HG03432 (cell line): ENCODE measurements at regions not wholly inside any gene's neighbourhood (a gene's known extent, or its start where the extent isn't known, plus 50 kb on each side); places are given as distances from the start of the nearest gene placed in this dataset.

Experiments
- ATAC-seq: cut with Tn5 transposase; IDR thresholded peaks from one replicate; pipeline ENCODE4 v1.9.1; 2021; ENCODE audit warnings: mild to moderate bottlenecking, moderate library complexity; ENCODE audit not compliant: unreplicated experiment

DNA sequence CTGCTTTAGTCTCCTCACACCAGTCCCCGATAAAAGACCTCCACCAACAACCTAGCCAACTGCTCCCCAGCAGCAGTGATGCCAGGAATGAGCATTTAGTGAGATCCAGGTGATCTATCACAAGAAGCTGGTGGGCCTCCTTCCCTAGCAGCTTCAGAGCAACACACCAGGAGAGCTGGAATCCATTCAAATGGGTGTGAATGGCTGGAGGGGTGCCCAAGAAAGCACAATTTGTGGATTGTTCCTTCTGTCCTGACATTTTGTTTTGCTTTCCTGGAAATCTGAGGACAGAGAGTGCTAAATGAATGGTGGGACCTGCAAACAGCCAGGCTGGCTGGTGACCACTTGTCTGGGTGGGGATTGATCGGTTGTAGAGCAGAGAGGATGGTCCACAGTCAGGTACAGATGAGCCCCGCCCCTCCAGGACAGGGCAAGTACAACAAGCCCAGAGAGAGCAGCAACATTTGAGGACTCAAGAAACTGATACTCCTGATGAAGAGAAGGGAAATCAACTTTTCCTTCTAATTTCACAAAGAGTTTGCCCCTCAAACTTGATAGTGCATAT is 316.8 kb downstream of the VPS13C start:
- no peak for ATAC-seq

DNA sequence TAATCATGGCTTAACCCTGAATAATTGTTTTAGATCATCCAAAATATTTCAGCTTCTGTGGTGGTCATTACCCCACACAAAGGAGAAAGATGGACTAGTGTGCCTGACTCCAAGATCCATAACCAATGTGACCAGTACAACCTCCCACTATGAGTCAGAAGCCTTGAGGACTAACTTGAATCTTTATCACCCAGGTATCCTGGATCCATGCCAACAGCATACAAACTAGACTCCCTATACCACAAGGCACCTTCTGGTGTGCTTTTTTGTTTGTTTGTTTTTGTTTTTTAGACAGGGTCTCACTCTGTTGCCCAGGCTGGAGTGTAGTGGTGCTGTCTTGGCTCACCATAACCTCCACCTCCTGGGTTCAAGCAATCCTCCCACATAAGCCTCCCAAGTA is 317.7 kb downstream of the VPS13C start:
- ATAC-seq: no peak

DNA sequence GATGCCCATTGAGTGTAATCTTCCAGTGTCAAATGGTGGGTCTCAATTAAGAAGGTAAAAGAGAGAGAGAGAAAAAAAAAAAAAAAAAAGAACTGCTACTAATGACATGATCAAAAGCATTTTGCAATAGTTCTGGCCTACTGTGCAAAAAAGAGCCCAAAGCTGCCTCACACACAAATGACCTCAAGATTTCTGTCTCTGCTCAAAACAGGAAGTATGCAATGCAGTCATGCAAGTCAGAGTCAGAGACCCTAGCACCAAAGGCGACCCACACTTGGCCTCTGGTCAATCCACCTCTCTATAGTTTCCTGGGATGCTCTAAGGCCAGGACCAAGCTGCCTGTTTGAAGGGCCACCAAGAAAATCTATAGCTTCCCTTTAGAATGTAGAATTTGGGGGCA is 323.5 kb downstream of the VPS13C start:
- ATAC-seq: no peak

DNA sequence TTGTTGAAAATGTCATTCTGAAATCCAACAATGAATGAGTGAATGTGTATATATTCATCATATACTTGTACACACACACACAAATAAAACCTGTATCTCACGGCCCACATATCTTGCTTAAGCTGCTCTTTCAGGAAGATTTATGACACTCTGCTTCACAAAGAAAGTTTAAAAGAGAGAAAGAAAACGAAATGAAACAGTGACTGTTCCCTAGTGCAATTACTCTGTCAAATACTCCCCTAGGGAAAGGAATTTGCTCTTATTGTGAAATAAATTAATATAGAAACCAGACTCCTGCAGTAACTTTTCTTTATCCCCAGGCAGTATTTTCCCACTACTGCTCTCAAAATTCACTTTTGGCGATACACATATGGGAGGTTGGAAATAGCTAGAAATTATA is 329.1 kb downstream of the VPS13C start:
- ATAC-seq: no peak

DNA sequence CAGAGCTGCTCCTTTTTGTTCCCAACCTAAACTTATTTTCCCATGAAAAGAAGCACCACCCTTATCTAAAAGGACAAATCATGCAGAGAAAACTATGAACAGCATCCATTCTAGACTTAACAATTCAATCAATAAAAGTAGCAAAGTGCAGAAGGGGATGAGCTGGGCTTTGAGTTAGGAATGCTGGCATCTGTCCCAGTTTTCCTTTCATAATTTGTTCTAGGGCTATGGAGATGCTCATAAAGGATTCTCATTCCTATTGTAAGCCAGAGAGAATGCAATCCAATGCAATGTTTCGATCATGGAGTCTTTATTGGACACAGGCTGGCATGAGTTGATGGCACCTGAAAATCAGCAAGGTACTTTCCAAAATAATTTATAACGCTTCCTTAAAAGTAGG is 330.6 kb downstream of the VPS13C start:
- no peak for ATAC-seq

DNA sequence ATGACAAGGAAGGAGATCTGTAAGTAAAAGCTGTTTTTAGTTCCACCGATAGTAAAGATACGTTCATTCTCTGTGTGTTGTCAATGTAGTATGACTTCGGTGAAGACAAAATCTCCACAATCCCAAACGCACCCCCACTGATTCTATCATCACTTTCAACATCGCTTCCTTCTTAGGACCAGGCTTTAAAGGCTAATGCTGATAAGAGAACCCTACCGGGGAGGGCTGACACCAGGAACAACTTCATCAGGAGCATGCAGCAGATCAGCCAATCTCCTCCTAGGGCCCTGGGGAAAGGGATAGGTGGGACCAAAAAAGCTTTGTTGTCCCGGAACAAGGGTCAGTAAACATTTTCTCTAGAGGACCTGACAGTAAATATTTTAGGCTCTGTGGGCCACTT is 334.1 kb downstream of the VPS13C start:
- ATAC-seq: no peak

DNA sequence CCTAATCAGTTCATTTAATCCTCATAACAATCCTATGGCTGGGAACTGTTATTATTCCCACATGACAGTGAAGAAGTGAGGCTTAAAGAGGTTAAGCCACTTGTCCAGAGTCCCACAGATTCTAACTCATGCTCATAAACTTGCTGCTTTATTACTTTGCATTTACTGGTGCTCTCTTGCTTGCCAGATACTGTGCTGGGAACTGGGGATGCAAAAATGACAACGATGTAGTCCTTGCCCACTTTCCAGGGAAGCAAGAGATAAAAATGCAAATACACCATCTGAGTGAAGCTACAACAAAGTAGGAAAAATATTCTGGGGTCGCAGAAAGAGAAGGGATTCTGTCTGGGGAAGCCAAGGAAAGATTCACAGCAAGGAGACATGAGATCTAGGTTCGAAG is 335.0 kb downstream of the VPS13C start:
- ATAC-seq: no peak

DNA sequence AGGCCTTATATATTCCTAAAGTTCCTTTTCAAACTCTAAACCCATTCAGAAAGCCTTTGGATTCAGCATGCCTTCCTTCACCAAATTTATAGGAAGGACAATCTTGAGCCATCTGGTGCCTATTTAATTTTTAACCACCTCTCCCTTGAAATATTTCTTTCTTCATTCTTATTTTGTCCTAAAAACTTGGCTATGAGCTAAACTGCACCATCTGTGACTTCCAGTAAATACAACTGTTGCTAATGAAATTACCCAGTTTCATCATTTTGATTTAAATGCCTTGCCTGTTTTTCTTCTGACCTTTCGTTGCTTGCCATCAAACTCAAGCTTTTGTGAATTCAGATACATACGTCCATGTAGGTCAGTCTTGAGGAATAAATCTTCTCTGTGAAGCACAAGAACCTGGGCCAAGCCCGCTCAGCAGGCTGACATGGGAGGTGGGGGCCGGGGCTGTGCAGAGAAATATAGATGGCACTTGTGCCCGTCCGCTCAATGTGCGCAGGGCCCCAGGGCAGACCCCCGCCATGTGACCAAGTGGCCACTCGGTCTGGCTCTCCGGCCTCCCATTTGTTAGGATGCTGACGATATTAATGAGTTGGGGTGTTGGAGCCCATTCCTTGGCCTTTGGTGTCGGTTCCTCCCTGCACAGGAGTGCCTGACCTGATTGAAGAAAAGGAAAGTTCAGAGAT is 335.9 kb downstream of the VPS13C start:
- ATAC-seq: no peak

DNA sequence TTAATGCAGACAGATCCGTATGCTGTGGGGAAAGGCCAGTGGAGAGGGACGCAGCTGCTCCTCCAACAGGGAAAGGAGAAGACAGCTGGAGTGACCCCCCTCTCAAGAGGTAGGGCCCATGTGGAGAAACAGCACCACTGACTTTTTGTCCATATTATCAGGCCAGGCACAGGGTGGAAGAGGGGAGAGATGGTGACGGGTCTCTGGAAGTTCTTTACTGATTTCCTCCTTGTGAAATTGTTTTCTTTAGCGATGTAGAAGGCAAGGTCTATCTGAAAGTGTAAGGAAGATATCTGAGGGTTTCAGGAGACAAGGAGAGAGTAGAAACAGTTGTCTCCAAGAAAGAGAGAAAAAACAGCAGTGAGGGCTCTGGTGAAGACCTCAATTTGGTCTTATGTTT is 338.8 kb downstream of the VPS13C start:
- ATAC-seq: no peak

DNA sequence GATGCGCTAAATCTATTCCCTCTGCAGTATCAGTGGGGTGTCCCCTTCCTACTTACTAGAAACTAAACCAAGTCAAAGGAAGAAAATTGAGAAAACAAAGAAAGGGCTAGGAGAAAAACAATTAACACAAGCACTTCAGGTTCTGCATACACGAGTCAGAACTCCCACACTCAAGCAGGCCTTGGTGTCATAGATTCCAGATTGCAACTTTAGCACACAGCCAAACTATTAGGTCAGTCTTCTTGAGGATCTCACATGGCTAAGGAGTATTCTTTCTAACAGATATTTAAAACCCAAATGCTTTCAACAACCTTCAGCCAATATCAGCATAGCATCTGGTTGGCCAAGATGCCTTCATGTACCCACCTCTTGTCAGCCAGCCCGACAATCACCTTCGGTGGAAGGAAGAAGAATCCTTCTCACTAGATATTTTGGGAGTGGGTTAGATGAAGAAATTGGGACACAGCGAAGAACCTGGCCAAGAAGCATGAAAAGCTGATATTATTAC is 340.0 kb downstream of the VPS13C start:
- no peak for ATAC-seq

DNA sequence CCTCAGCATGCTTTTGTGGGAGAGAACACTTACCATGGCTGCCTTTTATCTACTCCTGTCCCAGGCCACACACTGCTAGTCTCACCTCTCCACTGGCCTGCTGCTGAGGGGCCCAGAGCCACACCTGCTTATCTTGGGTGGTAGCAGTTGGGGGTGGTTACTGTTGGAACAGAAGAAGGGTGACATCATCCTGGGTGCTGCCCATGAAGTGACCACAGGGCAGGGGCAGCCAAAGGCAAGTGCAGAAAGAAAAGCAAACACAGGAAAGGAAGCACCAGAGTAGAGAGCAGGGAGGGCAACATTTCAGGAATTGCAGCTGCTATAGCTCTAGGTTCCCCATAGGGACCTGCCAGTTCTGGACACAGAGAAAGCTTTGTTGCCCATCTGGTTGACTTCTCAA is 345.2 kb downstream of the VPS13C start:
- no peak for ATAC-seq

DNA sequence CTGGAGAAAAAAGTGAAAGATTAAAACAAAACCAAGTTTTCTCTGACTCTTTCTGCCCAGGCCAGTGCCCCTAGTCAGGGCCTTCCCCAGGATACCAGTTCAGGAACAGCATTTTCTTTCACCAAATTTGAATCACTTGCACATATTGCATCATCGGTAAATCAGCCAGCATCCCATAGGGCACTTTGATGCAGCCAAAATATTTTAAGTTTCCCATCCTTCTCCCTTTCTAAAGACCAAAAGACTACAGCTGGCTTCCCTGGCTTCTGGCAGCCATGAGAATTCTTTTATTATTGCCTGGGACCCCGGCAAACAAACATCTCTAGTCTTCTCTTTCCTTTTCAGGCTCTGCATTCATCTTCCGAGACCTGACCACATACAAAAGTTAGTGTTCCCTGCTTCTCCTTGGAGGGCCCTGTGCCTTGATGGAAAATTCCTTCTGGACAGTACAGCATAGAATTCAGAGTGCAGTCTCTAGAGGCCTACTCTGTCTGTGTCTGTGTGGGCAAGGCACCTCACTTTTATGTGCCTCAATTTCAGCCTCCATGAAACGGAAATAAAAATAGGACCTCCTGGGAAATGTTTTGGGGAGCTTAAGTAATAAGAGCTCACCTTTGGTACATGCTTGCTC is 348.0 kb downstream of the VPS13C start:
- ATAC-seq: no peak

DNA sequence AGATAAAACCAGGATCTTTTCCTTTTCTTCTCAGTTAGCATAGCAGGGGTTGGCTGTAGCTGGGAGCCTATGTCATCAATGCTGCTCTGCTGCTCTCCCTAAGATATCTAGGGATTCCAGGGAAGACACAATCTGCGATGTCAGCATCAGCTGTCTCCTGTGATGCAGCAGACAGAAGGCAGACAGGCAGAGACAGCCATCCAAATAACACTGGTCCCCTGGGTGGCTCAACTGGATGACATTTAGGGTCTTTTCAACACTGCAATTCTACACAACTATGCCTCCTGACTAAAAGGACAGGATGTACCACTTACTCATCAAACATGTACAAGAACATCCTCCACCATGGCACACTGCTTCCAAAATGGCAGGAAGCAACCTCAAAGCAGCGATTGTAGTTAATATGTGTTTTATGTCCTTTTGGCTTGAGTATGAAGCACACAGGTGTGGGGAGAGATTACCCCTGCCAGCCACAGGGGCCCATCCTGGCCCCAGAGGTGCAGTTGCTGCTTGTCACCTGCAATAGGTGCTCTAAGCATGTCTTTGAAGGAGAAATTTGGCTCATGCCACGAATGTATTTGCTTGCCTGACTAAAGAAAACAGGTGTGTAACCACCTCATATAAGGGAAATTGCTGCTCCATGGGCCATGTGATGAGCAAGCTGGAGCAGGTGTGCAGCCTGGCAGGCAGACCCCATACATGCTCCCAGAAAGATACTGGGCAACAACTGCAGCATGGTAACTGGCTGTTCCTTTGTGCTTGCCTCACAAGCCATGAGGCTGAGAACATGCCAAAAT is 357.8 kb downstream of the VPS13C start:
- ATAC-seq: no peak

DNA sequence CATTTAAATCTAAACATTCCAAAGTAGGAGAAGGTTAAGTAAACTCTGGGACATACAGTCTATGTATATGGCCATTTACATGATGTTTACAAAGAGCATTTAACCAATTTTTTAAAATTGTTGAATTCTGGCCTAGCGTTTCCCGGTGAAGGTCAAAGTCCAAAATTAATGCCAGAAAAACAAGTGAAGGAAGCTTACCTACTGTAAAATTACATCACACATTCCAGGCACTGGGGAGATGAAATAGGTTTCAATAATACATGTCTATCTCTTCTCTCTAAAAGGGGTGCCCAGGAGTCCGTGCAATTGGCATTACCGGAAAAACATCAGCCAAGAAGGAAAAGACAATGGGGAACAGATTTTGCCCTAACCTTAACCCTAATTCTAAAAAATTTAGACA is 358.8 kb downstream of the VPS13C start:
- ATAC-seq: no peak

DNA sequence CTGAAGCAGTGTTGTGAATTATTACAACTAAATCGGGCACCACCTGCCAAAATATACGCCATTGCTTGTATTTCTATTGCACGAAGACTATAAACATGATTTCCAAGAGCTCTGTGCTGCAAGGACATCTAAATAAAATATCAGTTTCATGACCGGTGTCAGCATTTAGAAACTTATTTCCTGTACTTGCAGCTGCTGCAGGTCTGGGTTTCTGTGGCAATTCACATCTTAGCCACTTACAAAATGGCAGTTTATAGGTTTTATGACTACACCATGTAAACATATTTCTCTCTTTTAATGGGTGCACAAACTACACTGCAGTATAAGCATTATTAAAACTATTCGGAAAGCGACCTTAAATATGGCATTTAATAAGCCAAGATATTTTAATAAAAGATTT is 359.4 kb downstream of the VPS13C start:
- ATAC-seq: no peak

DNA sequence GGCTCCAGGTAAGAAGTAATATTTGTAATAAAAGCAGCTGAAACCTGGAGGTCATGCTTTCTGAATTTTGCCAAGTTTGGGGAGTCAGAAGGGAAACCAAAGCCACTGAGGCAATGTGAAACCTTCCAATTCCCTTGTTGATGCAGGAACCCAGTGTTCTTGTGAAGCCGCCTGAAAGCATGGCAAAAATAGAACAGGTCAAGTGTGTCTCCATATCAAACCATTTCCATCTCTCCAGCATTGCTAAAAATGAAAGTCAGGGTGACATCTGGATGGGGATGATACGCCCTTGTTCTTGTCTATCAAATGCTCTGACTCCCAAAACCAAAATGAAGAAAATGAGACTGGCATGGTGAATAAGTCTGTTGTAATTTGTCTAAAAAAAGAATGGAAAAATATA is 362.5 kb downstream of the VPS13C start:
- ATAC-seq: no peak

DNA sequence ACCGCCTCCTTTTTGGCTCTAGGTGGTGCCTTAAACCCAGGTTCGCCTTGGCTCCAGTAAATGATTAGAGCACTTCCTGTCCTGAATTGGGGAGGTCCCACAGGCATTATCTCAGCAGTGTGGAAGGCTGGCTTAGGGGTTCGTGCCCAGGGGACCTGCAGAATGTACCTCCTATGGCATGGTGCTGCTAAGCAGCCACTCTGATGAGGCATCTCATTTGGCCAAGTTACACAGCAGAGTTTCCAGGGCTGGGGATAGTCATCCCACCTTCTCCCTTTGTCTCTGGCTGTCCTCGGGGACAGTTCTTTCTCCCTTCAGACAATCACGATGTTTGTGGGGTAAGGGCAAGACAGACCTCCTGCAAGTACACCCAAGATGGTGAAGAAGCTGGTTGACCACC is 371.2 kb downstream of the VPS13C start:
- ATAC-seq: no peak

DNA sequence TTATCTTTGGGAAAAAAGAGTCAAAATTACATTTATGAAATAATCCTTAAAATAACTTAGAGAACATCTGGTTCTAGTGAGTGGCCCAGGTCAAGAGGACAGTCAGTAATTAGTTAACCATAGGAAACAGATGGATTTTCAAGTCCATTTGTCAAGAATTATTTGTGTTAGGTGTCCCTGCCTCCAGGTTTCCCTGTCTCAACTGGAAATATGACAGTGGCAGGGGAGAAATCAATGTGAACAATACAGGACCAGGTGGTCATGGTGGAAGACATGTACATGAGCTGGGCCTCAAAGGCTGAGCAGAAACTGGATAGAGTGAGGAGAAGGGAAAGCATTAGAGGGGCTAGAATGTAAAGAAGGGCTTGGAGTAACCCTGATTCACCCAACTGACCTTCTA is 372.6 kb downstream of the VPS13C start:
- ATAC-seq: no peak

DNA sequence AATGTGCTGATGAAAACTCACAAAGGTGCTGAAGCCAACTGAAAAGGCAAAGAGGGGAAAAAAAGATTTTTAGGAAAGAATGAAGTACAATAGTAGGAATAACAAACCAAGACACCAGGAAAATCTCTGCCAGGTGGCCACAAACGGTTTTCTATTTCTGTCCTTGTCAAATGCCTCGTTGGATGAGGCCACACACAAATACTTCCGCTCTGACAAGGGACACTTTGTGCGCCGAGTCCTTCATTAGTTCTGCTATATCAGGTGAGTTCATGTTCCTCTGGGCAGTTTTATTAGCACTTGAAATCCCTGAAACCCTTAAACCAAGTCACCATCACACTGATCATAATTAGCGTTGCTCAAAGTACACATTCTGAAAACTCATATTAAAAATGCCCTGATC is 373.1 kb downstream of the VPS13C start:
- ATAC-seq: no peak

DNA sequence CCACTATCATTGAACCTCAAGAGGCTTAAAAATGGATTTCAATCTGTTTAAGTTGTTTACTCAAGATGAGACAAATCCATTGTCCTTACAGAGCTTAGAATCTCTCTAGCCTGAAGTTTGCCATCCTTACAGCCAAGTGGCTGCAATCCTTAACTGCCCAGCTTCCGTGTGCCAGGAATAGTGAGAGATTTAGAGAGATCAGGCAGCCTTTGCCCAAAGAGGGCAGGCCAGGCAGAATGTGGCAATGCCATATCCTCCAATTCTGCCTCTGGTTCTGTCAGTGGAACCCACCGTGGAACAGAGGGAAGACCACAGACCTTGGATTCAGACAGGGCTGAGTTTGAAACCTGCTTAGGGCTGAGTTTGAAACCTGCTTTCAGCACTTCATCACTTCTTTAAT is 374.3 kb downstream of the VPS13C start:
- no peak for ATAC-seq

DNA sequence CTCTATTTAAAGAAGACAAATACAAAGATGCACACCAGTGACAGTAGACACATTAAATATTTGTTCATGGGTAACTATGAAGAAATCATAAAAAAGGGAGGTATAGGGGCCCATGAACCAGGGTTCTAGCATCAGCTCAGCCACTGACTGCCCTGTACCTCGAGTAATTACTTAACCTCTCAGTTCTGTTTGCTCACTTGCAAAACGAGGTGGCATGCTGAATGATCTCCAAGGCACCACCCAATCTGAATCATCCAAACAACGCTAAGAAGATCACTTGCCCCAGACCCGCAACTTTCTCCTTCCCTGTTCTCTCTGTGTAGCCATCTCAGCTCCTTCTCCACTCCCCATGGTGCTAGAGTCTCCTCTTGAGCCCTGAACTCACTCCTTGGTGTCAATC is 374.7 kb downstream of the VPS13C start:
- no peak for ATAC-seq
